ENCODE measurements at regions not wholly inside any gene's neighbourhood (a gene's known extent, or its start where the extent isn't known, plus 50 kb on each side); places are given as distances from the start of the nearest gene placed in this dataset.

DNA sequence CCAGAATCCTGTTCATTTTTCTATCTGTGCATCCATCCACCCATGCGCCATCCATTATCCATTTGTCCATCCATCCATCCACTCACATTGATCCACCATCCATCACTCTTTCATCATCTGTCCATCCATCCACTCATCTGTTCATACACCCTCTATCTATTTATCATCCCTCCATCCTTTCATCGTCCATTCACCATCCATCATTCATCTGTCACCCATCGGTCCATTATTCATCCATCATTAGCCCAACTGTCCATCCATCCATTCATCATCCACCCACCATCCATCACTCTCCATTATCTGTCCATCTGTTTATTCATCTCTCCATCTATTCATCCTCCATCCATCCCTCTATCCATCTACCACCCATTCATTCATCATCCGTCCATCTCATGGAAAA lies 125.7 kb upstream of the TMPRSS2 start:
- Histone ChIP-seq H3K27ac (no peak overlapping the region), H2AFZ (no peak overlapping the region), H3K27me3 (ENCODE audit: control insufficient read depth, insufficient read depth, low read length) (no peaks in the 10 kb centered on the region), H3K4me2 (ENCODE audit: low read length) (no peak overlapping the region), H3K4me3 (ENCODE audit: low read depth, low read length) (no peak overlapping the region), H3K79me2 (no peaks in the 10 kb centered on the region), H3K9ac (no peak overlapping the region), H3K4me1 (no peaks in the 10 kb centered on the region), H3K9me3 (ENCODE audit: control insufficient read depth, low read length) (no peaks in the 10 kb centered on the region), H3K36me3 (ENCODE audit: control insufficient read depth, insufficient read depth, low read length) (no peaks in the 10 kb centered on the region)
- TF ChIP-seq, protein P1, sequence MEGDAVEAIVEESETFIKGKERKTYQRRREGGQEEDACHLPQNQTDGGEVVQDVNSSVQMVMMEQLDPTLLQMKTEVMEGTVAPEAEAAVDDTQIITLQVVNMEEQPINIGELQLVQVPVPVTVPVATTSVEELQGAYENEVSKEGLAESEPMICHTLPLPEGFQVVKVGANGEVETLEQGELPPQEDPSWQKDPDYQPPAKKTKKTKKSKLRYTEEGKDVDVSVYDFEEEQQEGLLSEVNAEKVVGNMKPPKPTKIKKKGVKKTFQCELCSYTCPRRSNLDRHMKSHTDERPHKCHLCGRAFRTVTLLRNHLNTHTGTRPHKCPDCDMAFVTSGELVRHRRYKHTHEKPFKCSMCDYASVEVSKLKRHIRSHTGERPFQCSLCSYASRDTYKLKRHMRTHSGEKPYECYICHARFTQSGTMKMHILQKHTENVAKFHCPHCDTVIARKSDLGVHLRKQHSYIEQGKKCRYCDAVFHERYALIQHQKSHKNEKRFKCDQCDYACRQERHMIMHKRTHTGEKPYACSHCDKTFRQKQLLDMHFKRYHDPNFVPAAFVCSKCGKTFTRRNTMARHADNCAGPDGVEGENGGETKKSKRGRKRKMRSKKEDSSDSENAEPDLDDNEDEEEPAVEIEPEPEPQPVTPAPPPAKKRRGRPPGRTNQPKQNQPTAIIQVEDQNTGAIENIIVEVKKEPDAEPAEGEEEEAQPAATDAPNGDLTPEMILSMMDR (IDR thresholded peaks at IDR 0.05), result no peak

DNA sequence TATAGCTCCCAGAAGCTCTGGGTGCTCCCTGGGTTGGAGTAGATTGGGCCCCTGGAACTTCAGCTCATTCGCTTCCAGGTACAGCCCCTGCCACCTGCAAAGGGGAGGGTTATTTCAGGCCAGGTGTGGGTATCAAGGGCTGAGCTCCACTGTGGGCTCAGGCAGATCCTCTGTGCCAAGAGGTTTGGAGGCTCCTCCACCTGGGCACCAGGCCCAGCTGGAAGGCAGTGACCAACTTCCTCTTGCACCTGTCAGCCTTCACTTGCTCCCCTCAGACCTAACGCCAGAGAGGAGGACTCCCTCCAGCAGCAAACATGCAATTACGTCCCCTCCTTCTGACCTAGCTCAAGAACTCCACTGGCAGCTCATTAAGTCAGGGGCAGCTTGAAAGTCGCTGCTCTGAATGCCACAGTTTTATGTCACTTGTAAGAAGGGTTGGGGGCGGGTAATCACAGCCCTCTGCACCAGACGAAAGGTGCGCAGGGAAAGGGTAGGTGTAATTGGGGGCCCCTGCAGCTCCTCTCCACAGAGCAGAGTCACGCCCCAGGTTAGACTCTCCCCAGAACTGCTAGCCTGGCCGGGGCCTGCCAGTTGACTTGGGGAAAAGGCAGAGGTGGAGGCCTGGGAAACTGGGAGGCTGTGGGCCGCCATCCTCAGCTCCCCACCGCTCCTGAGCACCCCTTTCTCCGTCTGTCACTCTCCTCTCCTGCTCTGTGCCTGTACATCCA lies 125.0 kb upstream of the TMPRSS2 start:
- Histone ChIP-seq H3K27me3 (ENCODE audit: control insufficient read depth, insufficient read depth, low read length) (no peaks in the 10 kb centered on the region), H3K79me2 (no peaks in the 10 kb centered on the region), H3K36me3 (ENCODE audit: control insufficient read depth, insufficient read depth, low read length) (no peaks in the 10 kb centered on the region), H3K4me3 (ENCODE audit: low read depth, low read length) (no peak overlapping the region), H3K4me2 (ENCODE audit: low read length) (no peak overlapping the region), H3K9me3 (ENCODE audit: control insufficient read depth, low read length) (no peaks in the 10 kb centered on the region), H3K9ac (no peak overlapping the region), H2AFZ (no peak overlapping the region), H3K27ac (no peak overlapping the region), H3K4me1 (no peaks in the 10 kb centered on the region)
- TF ChIP-seq, protein P1 (IDR thresholded peaks at IDR 0.05), result no peak

DNA sequence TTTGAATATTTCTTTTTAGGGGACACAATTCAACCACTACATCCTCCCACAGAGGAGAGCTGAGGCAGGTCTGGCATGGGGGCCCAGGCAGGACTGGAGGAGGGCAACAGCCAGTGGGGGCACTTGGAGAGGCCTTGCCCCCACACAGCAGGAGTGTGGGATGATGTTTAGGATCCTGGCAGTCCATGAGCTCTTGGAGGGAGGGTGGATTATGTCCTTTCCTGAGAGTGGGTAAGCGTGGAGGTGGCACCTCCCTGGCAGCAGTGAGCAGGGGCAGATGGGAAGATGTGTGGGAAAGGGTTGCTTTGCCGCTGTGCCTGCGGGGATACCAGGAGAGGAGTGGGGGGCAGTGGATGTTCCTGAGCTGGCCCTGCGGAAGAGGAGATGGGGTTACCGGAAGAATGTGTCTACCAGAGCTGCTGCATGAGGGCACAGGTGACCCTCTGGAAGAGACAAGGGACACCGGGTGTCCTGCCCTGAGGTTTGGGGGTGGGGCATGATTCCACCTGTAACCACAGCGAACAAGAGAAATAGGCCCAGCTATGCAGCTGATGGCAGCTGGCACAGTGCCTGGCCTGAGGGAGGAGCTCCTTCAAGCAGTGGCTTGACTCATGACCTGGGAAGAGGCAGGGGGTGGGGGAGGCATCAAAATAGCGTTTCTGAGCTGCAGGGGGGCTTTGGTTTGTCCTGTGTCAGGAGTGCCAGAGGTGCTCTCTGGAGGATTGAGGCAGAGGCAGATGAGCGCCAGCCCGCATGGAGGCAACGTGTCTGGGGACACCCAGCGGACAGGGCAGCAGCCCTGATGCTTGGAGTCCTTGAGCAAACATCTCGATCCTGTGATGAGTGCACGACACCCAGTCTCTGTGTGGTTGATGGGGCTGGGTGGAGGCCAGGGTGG lies 123.9 kb upstream of the TMPRSS2 start:
- Histone ChIP-seq H3K4me3 (ENCODE audit: low read depth, low read length) (no peak overlapping the region), H3K36me3 (ENCODE audit: control insufficient read depth, insufficient read depth, low read length) (no peaks in the 10 kb centered on the region), H3K27ac (no peak overlapping the region), H2AFZ (no peak overlapping the region), H3K27me3 (ENCODE audit: control insufficient read depth, insufficient read depth, low read length) (no peaks in the 10 kb centered on the region), H3K4me2 (ENCODE audit: low read length) (no peak overlapping the region), H3K79me2 (no peaks in the 10 kb centered on the region), H3K4me1 (no peaks in the 10 kb centered on the region), H3K9me3 (ENCODE audit: control insufficient read depth, low read length) (no peaks in the 10 kb centered on the region), H3K9ac (no peak overlapping the region)
- TF ChIP-seq, protein P1 (IDR thresholded peaks at IDR 0.05), result no peak

- Histone ChIP-seq H3K4me3 (ENCODE audit: low read depth, low read length) (no peak overlapping the region), H3K27ac (no peak overlapping the region), H2AFZ (no peak overlapping the region), H3K9ac (no peak overlapping the region), H3K79me2 (no peaks in the 10 kb centered on the region), H3K4me1 (no peaks in the 10 kb centered on the region), H3K9me3 (ENCODE audit: control insufficient read depth, low read length) (no peaks in the 10 kb centered on the region), H3K36me3 (ENCODE audit: control insufficient read depth, insufficient read depth, low read length) (no peaks in the 10 kb centered on the region), H3K27me3 (ENCODE audit: control insufficient read depth, insufficient read depth, low read length) (no peaks in the 10 kb centered on the region), H3K4me2 (ENCODE audit: low read length) (no peak overlapping the region)
- TF ChIP-seq, protein P1 (IDR thresholded peaks at IDR 0.05), result no peak
Observed at GRCh38 chr21:41630917-41631316, 123.0 kb upstream of the TMPRSS2 start.

Measured in parathyroid adenoma (tissue), 2 donors.